ENCODE measurements at regions not wholly inside any gene's neighbourhood (a gene's known extent, or its start where the extent isn't known, plus 50 kb on each side); places are given as distances from the start of the nearest gene placed in this dataset.

DNA sequence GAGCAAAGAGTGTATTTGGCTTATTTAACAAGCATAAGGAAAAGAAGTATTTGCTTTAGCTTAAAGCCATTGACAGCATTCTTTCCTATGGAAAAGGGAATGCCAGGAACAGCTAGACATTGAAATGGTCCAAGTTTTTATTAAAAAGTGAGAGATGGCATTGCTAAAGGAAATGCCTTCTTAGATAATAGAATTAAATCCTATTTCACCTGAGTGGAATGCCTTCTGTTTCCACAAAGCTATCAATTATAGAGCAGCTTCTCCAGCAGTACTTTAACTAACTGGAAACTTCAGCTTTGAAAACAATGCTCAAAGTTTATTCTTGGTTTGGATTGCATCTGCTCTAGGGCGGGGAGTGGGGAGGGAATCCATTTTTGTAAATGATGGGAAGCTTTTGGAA, 85.1 kb upstream of the CNKSR3 start:
- H3K27ac ChIP-seq = no peak overlapping the region
- no peak for DNase-seq
- no peaks in the 10 kb centered on the region for H3K4me1 ChIP-seq
- intact Hi-C loops (cut with DNase I) = no loop called here
- TF ChIP-seq, protein P1, sequence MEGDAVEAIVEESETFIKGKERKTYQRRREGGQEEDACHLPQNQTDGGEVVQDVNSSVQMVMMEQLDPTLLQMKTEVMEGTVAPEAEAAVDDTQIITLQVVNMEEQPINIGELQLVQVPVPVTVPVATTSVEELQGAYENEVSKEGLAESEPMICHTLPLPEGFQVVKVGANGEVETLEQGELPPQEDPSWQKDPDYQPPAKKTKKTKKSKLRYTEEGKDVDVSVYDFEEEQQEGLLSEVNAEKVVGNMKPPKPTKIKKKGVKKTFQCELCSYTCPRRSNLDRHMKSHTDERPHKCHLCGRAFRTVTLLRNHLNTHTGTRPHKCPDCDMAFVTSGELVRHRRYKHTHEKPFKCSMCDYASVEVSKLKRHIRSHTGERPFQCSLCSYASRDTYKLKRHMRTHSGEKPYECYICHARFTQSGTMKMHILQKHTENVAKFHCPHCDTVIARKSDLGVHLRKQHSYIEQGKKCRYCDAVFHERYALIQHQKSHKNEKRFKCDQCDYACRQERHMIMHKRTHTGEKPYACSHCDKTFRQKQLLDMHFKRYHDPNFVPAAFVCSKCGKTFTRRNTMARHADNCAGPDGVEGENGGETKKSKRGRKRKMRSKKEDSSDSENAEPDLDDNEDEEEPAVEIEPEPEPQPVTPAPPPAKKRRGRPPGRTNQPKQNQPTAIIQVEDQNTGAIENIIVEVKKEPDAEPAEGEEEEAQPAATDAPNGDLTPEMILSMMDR (IDR thresholded peaks at IDR 0.05) = no peak
- H3K27me3 ChIP-seq (ENCODE audit: insufficient read depth in 3 of 3, low read length in 2 of 3) = no peaks in the 10 kb centered on the region
- no peaks in the 10 kb centered on the region for H3K9me3 ChIP-seq
- no peak for ATAC-seq
- no peaks in the 10 kb centered on the region for H3K36me3 ChIP-seq (ENCODE audit: insufficient read depth in 1 of 2, low read depth in 1 of 2)
- WGBS, 3 donors = 74 to 86% (median 80%) methylated on average over 1 of the region's 1 CpG
- H3K4me3 ChIP-seq = no peak overlapping the region

DNA sequence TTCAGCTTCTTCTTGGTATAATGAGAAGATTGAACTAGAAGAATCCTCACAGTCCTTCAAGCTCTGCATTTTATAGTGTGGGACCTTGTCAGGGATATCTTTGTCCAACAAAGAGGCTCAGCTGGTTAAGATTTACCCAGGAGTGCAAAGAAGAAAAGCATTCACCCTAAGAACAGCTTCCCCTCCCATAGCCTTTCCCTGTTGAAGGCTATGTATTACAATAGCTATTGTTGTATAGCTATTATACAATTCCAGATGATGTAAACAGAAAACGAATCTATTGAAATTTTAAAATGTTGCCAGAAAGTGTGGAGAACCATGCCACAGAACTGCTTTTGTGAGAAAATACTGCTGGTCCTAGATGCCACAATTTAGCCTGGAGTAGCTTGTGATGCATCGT, 85.5 kb upstream of the CNKSR3 start:
- Histone ChIP-seq H3K27me3 (ENCODE audit: insufficient read depth in 3 of 3, low read length in 2 of 3) (no peaks in the 10 kb centered on the region), H3K36me3 (ENCODE audit: insufficient read depth in 1 of 2, low read depth in 1 of 2) (no peaks in the 10 kb centered on the region), H3K9me3 (no peaks in the 10 kb centered on the region), H3K4me1 (no peaks in the 10 kb centered on the region), H3K4me3 (no peak overlapping the region), H3K27ac (no peak overlapping the region)
- intact Hi-C loops (cut with DNase I) = no loop called here
- 83 to 89% (median 85%) methylated on average over 2 of the region's 2 CpGs for WGBS, 3 donors
- TF ChIP-seq, protein P1 (IDR thresholded peaks at IDR 0.05) = no peak
- DNase-seq (no peak), ATAC-seq (no peak)

DNA sequence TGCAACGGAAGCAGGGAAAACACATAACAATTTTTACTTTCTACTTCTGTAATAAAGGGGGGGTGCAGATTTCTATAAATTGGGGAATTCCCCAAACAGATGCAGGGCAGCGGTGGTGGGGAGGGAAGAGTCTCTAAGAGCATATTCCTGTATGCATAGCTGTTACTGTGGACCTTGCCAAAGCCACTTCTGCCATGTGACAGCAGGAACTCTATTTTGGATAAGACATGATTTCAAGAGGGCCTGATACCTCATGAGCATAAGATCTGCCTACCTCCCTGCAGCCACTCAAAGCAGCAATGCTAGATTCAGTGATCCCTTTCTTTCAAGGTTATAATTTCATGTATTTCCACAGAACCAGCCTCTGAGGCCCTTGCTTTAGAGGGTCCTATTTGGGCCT, 86.2 kb upstream of the CNKSR3 start:
- WGBS, 3 donors = 85 to 95% (median 93%) methylated on average over 2 of the region's 2 CpGs
- intact Hi-C loops (cut with DNase I) = no loop called here
- Histone ChIP-seq H3K27me3 (ENCODE audit: insufficient read depth in 3 of 3, low read length in 2 of 3) (no peaks in the 10 kb centered on the region), H3K4me1 (no peaks in the 10 kb centered on the region), H3K27ac (no peak overlapping the region), H3K36me3 (ENCODE audit: insufficient read depth in 1 of 2, low read depth in 1 of 2) (no peaks in the 10 kb centered on the region), H3K9me3 (no peaks in the 10 kb centered on the region), H3K4me3 (no peak overlapping the region)
- no peak for DNase-seq
- ATAC-seq = no peak
- TF ChIP-seq, protein P1 (IDR thresholded peaks at IDR 0.05) = no peak

DNA sequence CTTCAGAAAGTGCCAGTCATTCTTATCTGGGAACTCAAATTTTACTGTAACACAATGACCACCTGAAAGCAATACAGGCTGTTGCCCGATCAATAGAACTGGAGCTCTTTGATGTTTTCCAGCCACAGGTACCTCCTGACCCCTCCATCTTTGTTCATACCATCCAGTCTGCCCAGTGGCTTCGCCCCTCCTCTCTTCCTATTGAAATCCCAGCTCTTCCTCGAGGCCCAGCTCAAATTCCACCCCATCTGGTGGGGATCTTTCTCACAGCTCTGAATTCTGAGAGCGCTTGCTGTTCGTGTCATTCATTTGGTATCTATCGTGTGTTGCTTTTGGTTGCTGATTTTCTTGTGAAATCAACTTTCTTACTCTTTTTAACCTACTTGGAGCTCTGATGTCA, 87.9 kb upstream of the CNKSR3 start:
- Histone ChIP-seq H3K9me3 (no peaks in the 10 kb centered on the region), H3K4me3 (no peak overlapping the region), H3K27me3 (ENCODE audit: insufficient read depth in 3 of 3, low read length in 2 of 3) (no peaks in the 10 kb centered on the region), H3K36me3 (ENCODE audit: insufficient read depth in 1 of 2, low read depth in 1 of 2) (no peaks in the 10 kb centered on the region), H3K27ac (no peak overlapping the region), H3K4me1 (no peaks in the 10 kb centered on the region)
- intact Hi-C loops (cut with DNase I) = no loop called here
- TF ChIP-seq, protein P1 (IDR thresholded peaks at IDR 0.05) = no peak
- DNase-seq (no peak), ATAC-seq (no peak)
- WGBS, 3 donors = 69 to 76% (median 73%) methylated on average over 6 of the region's 6 CpGs

DNA sequence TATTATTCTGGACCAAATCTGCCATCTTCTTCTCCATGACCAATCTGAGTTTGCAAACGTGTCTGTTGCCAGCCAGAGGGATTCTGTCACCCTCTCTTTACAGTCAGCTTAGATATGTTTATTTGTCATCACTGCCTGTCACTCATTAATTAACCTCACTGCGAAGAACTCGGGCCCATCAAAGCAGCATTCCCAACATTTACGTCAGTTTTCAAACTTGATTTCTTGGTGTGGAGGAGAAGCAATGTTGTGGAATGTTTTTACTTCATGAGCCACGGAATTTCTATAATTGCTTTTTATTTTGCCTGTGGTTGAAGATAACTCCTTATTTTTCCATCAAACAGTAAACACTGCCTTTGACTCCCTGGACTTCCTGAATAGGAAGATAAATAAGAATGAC, 91.8 kb upstream of the CNKSR3 start:
- Histone ChIP-seq H3K36me3 (ENCODE audit: insufficient read depth in 1 of 2, low read depth in 1 of 2) (no peaks in the 10 kb centered on the region), H3K27me3 (ENCODE audit: insufficient read depth in 3 of 3, low read length in 2 of 3) (no peaks in the 10 kb centered on the region), H3K4me1 (no peaks in the 10 kb centered on the region), H3K4me3 (no peak overlapping the region), H3K27ac (no peak overlapping the region), H3K9me3 (no peaks in the 10 kb centered on the region)
- intact Hi-C loops (cut with DNase I) = no loop called here
- WGBS, 3 donors = 67 to 78% (median 73%) methylated on average over 5 of the region's 5 CpGs
- TF ChIP-seq, protein P1 (IDR thresholded peaks at IDR 0.05) = no peak
- no peak for DNase-seq
- no peak for ATAC-seq
